ENCODE measurements at regions not wholly inside any gene's neighbourhood (a gene's known extent, or its start where the extent isn't known, plus 50 kb on each side); places are given as distances from the start of the nearest gene placed in this dataset.

GRCh38 chr2:226644399-226644865 is 155.2 kb downstream of the IRS1 start:
- H3K4me1 Mint-ChIP-seq: peaks cover 35% of the 10 kb centered on the region
- DNase-seq (ENCODE audit: low spot score in 2 of 2, unreplicated experiment in 2 of 2): no peak
- peaks cover 17% of the 10 kb centered on the region for H3K9me3 Mint-ChIP-seq
- H3K4me3 Mint-ChIP-seq: no peak overlapping the region
- TF ChIP-seq CTCF (IDR thresholded peaks at IDR 0.05; ENCODE audit: unreplicated experiment): no peak
- H3K27ac Mint-ChIP-seq: peak overlapping the region; percentile 86
- no peaks in the 10 kb centered on the region for H3K27me3 Mint-ChIP-seq (ENCODE audit: low read depth)
- H3K36me3 Mint-ChIP-seq: peaks cover 15% of the 10 kb centered on the region

GRCh38 chr2:226643946-226644282 is 155.7 kb downstream of the IRS1 start:
- H3K4me1 Mint-ChIP-seq: peaks cover 33% of the 10 kb centered on the region
- H3K27ac Mint-ChIP-seq: peak overlapping the region; percentile 86
- DNase-seq (ENCODE audit: low spot score in 2 of 2, unreplicated experiment in 2 of 2): no peak
- H3K9me3 Mint-ChIP-seq: peaks cover 17% of the 10 kb centered on the region
- no peaks in the 10 kb centered on the region for H3K27me3 Mint-ChIP-seq (ENCODE audit: low read depth)
- H3K36me3 Mint-ChIP-seq: peaks cover 15% of the 10 kb centered on the region
- TF ChIP-seq CTCF (IDR thresholded peaks at IDR 0.05; ENCODE audit: unreplicated experiment): no peak
- H3K4me3 Mint-ChIP-seq: no peak overlapping the region

GRCh38 chr2:226643030-226643945 is 156.3 kb downstream of the IRS1 start:
- Mint-ChIP-seq H3K4me3 (no peak overlapping the region), H3K36me3 (peaks cover 16% of the 10 kb centered on the region), H3K4me1 (peaks cover 33% of the 10 kb centered on the region), H3K27me3 (ENCODE audit: low read depth) (no peaks in the 10 kb centered on the region), H3K27ac (peak overlapping the region; percentile 86), H3K9me3 (peaks cover 19% of the 10 kb centered on the region)
- no peak for TF ChIP-seq CTCF (IDR thresholded peaks at IDR 0.05; ENCODE audit: unreplicated experiment)
- no peak for DNase-seq (ENCODE audit: low spot score in 2 of 2, unreplicated experiment in 2 of 2)

- no peak for TF ChIP-seq CTCF (IDR thresholded peaks at IDR 0.05; ENCODE audit: unreplicated experiment)
- Mint-ChIP-seq H3K27me3 (ENCODE audit: low read depth) (no peaks in the 10 kb centered on the region), H3K9me3 (peaks cover 30% of the 10 kb centered on the region), H3K4me3 (no peak overlapping the region), H3K36me3 (peaks cover 17% of the 10 kb centered on the region), H3K4me1 (peaks cover 33% of the 10 kb centered on the region), H3K27ac (no peak overlapping the region)
- no peak for DNase-seq (ENCODE audit: low spot score in 2 of 2, unreplicated experiment in 2 of 2)
Measured at GRCh38 chr2:226641008-226641407, 158.6 kb downstream of the IRS1 start.

- DNase-seq (ENCODE audit: low spot score in 2 of 2, unreplicated experiment in 2 of 2): no peak
- Mint-ChIP-seq H3K4me3 (no peak overlapping the region), H3K27me3 (ENCODE audit: low read depth) (no peaks in the 10 kb centered on the region), H3K4me1 (peaks cover 33% of the 10 kb centered on the region), H3K36me3 (peaks cover 17% of the 10 kb centered on the region), H3K9me3 (peaks cover 30% of the 10 kb centered on the region), H3K27ac (no peak overlapping the region)
- no peak for TF ChIP-seq CTCF (IDR thresholded peaks at IDR 0.05; ENCODE audit: unreplicated experiment)
Measured at GRCh38 chr2:226640501-226640900, 159.1 kb downstream of the IRS1 start.
